HCT116 (cell line): ENCODE measurements at regions not wholly inside any gene's neighbourhood (a gene's known extent, or its start where the extent isn't known, plus 50 kb on each side); places are given as distances from the start of the nearest gene placed in this dataset.

ENCODE experiments used
- ATAC-seq: fragments of 200-7000 bp; cut with Tn5 transposase; 2 replicates; pipeline ENCODE4 v1.9.1; 2020; ENCODE audit warnings: mild to moderate bottlenecking, moderate library complexity
- BruUV-seq: library from RNA; stranded (reverse); fragments of 400-500 nt; replicated peaks from 2 replicates; lab custom pipeline; 2021; lab: Mats Ljungman, UMichigan
- CTCF ChIA-PET: fragments of 300-600 bp; sonication (Branson Sonifier 250); formaldehyde crosslinking; loops from one replicate; lab custom pipeline; 2021; ENCODE audit warnings: antibody characterized with exemption; lab: Charles Lee
- POLR2A ChIA-PET: fragments of 300-600, 350-600 bp; sonication (Branson Sonifier 250); formaldehyde crosslinking; loops from one replicate; lab custom pipeline; 2021; ENCODE audit warnings: antibody characterized with exemption; lab: Charles Lee
- RAD21 ChIA-PET, 2 experiments: fragments of 300-600 bp; sonication (Branson Sonifier 250); formaldehyde crosslinking; loops; one replicate each; lab custom pipeline; 2023; ENCODE audit warnings: low total read pairs in 2 of 2; ENCODE audit not compliant: uncharacterized antibody in 2 of 2, unreplicated experiment in 2 of 2, low non-redundant PET in 1 of 2; lab: Charles Lee
- DNase-seq: peaks from one replicate; pipeline ENCODE4 v3.0.0-alpha.2; 2010; ENCODE audit warnings: low read depth, low spot score
- H2AFZ ChIP-seq: fragments of 200-600 bp; shearing (Covaris generic), sonication (generic); 2 replicates; pipeline ENCODE4 v1.6.1; 2017; ENCODE audit warnings: low read depth, mixed run types, mixed read lengths, antibody characterized with exemption, low read length; ENCODE audit not compliant: poor library complexity, severe bottlenecking
- H3K27ac ChIP-seq: 2 replicates; pipeline ENCODE4 v1.5.1; 2012; ENCODE audit warnings: low read depth, low read length
- H3K27me3 ChIP-seq: fragments of 200-600 bp; sonication (generic); 2 replicates; pipeline ENCODE4 v1.6.1; 2016; ENCODE audit warnings: mixed run types, low read length, mixed read lengths; ENCODE audit not compliant: insufficient read depth
- H3K36me3 ChIP-seq, 2 experiments: fragments of 200-500 bp in 1 of 2; fragments of 200-600 bp in 1 of 2; sonication (Bioruptor generic) in 1 of 2; sonication (generic) in 1 of 2; 2 replicates each; pipeline versions ENCODE4 v1.5.1 to v1.6.1; 2014 to 2016; ENCODE audit warnings: low read length in 2 of 2, inconsistent platforms in 1 of 2, mixed read lengths in 1 of 2, mixed run types in 1 of 2; ENCODE audit not compliant: insufficient read depth in 2 of 2, control insufficient read depth in 1 of 2
- H3K4me1 ChIP-seq, 2 experiments: fragments of 200-600 bp in 1 of 2; sonication (generic) in 1 of 2; 2 replicates each; pipeline versions ENCODE4 v1.5.1 to v1.6.1; 2012 to 2017; ENCODE audit warnings: low read length in 2 of 2, inconsistent platforms in 1 of 2, mild to moderate bottlenecking in 1 of 2, mixed read lengths in 1 of 2, mixed run types in 1 of 2, moderate library complexity in 1 of 2; ENCODE audit not compliant: insufficient read depth in 2 of 2, control insufficient read depth in 1 of 2
- H3K4me2 ChIP-seq: fragments of 200-600 bp; sonication (generic); 2 replicates; pipeline ENCODE4 v1.6.1; 2017; ENCODE audit warnings: mixed run types, low read length, mixed read lengths
- H3K4me3 ChIP-seq, 2 experiments: fragments of 200-600 bp in 1 of 2; sonication (generic) in 1 of 2; replicated peaks in 1 of 2; 2 replicates each; pipeline ENCODE4 v1.5.1; 2011 to 2016; ENCODE audit warnings: low read length in 2 of 2, control low read depth in 1 of 2, low read depth in 1 of 2, mild to moderate bottlenecking in 1 of 2, mixed read lengths in 1 of 2, mixed run types in 1 of 2
- H3K79me2 ChIP-seq: fragments of 200-600 bp; sonication (generic); 2 replicates; pipeline ENCODE4 v1.6.1; 2017; ENCODE audit warnings: mild to moderate bottlenecking, mixed run types, low read length, moderate library complexity, mixed read lengths; ENCODE audit not compliant: insufficient read depth
- H3K9ac ChIP-seq: fragments of 200-600 bp; sonication (generic); 2 replicates; pipeline ENCODE4 v1.6.1; 2016; ENCODE audit warnings: low read length, mixed read lengths
- H3K9me2 ChIP-seq: fragments of 200-600 bp; sonication (generic), shearing (Covaris generic); 2 replicates; pipeline ENCODE4 v1.6.1; 2017; ENCODE audit warnings: mixed run types, mild to moderate bottlenecking, moderate library complexity; ENCODE audit not compliant: insufficient read depth
- H3K9me3 ChIP-seq, 2 experiments: fragments of 200-500 bp in 1 of 2; fragments of 200-600 bp in 1 of 2; sonication (Bioruptor generic) in 1 of 2; sonication (generic) in 1 of 2; 2 replicates each; pipeline ENCODE4 v1.6.1; 2014 to 2017; ENCODE audit warnings: low read length in 2 of 2, mixed read lengths in 2 of 2, inconsistent platforms in 1 of 2, low read depth in 1 of 2, mild to moderate bottlenecking in 1 of 2, mixed run types in 1 of 2, moderate library complexity in 1 of 2; ENCODE audit not compliant: control insufficient read depth in 1 of 2, insufficient read depth in 1 of 2
- H4K20me1 ChIP-seq: fragments of 200-600 bp; sonication (generic), shearing (Covaris generic); 2 replicates; pipeline ENCODE4 v1.6.1; 2017; ENCODE audit warnings: mixed run types, mild to moderate bottlenecking, moderate library complexity; ENCODE audit not compliant: insufficient read depth
- CBX3 ChIP-seq: IDR thresholded peaks from 2 replicates; pipeline ENCODE4 v1.6.1; 2012; ENCODE audit warnings: low read depth
- EGR1 ChIP-seq: IDR thresholded peaks from 2 replicates; pipeline ENCODE4 v1.6.1; 2012; ENCODE audit warnings: low read depth
- ELF1 ChIP-seq: IDR thresholded peaks from 2 replicates; pipeline ENCODE4 v1.6.1; 2012; ENCODE audit warnings: low read depth, borderline replicate concordance
- EZH2 ChIP-seq: fragments of 200-600 bp; sonication (generic); IDR thresholded peaks from 2 replicates; pipeline ENCODE4 v1.6.1; 2017; ENCODE audit warnings: antibody characterized with exemption, mixed run types
- FOSL1 ChIP-seq: IDR thresholded peaks from 2 replicates; pipeline ENCODE4 v1.6.1; 2012; ENCODE audit warnings: low read depth
- JUND ChIP-seq: IDR thresholded peaks from 2 replicates; pipeline ENCODE4 v1.6.1; 2012
- POLR2AphosphoS5 ChIP-seq: IDR thresholded peaks from 2 replicates; pipeline ENCODE4 v1.6.1; 2011; ENCODE audit warnings: mild to moderate bottlenecking, low read depth, low read length, moderate library complexity
- SIN3A ChIP-seq: IDR thresholded peaks from 2 replicates; pipeline ENCODE4 v1.6.1; 2012; ENCODE audit warnings: low read depth
- SP1 ChIP-seq: IDR thresholded peaks from 2 replicates; pipeline ENCODE4 v1.6.1; 2012; ENCODE audit warnings: low read depth
- SRF ChIP-seq: IDR thresholded peaks from 2 replicates; pipeline ENCODE4 v1.6.1; 2012; ENCODE audit warnings: low read depth
- YY1 ChIP-seq: IDR thresholded peaks from 2 replicates; pipeline ENCODE4 v1.6.1; 2011; ENCODE audit warnings: low read length, low read depth, moderate library complexity, mild to moderate bottlenecking; ENCODE audit not compliant: insufficient replicate concordance; ENCODE audit errors: extremely low read depth
- ZFX ChIP-seq: fragments of 450-650 bp; IDR thresholded peaks from 2 replicates; pipeline ENCODE4 v1.6.1; 2017
- ZNF274 ChIP-seq: fragments of 200-500 bp; sonication (Bioruptor generic); IDR thresholded peaks from 2 replicates; pipeline ENCODE4 v1.6.1; 2014; ENCODE audit warnings: mild to moderate bottlenecking, low read depth, low read length, inconsistent platforms
- intact Hi-C: fragments of 100-400 bp; cut with micrococcal nuclease; formaldehyde crosslinking; loops from 2 replicates; pipeline ENCODE4 v1.10.0; 2022
- TF ChIP-seq, protein P1 (sequence below), 3 experiments: fragments of 200-600 bp in 1 of 3; sonication (generic) in 1 of 3; IDR thresholded peaks in 2 of 3; conservative IDR thresholded peaks in 1 of 3; 2 replicates each; pipeline ENCODE4 v1.5.1; 2012 to 2017; ENCODE audit warnings: low read depth in 2 of 3, low read length in 2 of 3, antibody characterized with exemption in 1 of 3, borderline replicate concordance in 1 of 3, control low read depth in 1 of 3, mild to moderate bottlenecking in 1 of 3, mixed read lengths in 1 of 3, mixed run types in 1 of 3, moderate library complexity in 1 of 3; ENCODE audit not compliant: insufficient read depth in 1 of 3
- TF ChIP-seq, protein P2 (sequence below): IDR thresholded peaks from 2 replicates; pipeline ENCODE4 v1.6.1; 2012
- TF ChIP-seq, protein P3 (sequence below): IDR thresholded peaks from 2 replicates; pipeline ENCODE4 v1.6.1; 2011; ENCODE audit warnings: mild to moderate bottlenecking, low read length, moderate library complexity; ENCODE audit not compliant: insufficient replicate concordance; ENCODE audit errors: extremely low read depth
- TF ChIP-seq, protein P4 (sequence below): IDR thresholded peaks from 2 replicates; pipeline ENCODE4 v1.6.1; 2012; ENCODE audit warnings: low read depth

DNA sequence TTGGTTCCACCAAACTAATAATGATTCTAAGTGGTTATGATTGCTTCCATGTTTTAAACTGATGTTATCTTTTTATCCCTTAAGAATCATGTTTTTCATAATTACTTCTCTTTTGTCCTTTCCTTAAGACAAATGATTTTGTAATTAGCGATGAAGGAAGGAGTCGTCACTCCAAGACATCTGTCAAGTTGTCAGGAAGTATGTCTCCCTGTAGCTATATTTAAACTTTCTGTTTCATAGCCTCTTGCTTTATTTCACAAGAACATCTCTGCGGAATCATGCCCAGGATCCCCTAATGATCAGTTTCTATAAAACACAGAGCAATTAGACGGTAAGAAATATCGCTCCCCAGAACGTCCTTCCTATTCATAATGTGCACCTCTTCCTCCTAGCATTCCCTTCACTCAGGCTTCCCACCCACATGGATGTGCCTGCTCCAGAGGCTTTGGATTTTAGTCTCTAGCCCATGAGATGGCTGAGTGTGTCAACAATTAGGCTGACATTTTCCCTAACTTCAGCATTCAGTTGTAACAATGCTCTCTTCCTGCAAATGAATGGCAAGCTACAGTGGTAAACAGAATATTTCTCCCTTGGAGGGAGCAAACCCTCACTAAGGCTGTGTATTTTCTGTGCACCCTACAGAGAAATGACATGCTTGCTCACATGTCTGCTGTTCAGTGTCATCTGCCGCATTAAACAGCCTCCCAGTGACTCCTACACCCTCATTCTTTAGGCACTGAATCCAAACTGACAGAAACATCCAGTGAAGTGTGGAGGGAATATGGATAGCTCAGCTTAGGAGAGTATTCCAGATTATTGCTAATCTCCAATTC lies 879.6 kb upstream of the CELF4 start:
- RAD21 ChIA-PET = no interaction called here
- H3K4me1 ChIP-seq = no peaks in the 10 kb centered on the region
- H3K9ac ChIP-seq = no peak overlapping the region
- H3K9me2 ChIP-seq = no peaks in the 10 kb centered on the region
- TF ChIP-seq, protein P1, sequence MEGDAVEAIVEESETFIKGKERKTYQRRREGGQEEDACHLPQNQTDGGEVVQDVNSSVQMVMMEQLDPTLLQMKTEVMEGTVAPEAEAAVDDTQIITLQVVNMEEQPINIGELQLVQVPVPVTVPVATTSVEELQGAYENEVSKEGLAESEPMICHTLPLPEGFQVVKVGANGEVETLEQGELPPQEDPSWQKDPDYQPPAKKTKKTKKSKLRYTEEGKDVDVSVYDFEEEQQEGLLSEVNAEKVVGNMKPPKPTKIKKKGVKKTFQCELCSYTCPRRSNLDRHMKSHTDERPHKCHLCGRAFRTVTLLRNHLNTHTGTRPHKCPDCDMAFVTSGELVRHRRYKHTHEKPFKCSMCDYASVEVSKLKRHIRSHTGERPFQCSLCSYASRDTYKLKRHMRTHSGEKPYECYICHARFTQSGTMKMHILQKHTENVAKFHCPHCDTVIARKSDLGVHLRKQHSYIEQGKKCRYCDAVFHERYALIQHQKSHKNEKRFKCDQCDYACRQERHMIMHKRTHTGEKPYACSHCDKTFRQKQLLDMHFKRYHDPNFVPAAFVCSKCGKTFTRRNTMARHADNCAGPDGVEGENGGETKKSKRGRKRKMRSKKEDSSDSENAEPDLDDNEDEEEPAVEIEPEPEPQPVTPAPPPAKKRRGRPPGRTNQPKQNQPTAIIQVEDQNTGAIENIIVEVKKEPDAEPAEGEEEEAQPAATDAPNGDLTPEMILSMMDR (IDR thresholded peaks at IDR 0.05 in 2 of 3, conservative IDR thresholded peaks at IDR 0.05 in 1 of 3; ENCODE audit: borderline replicate concordance in 1 of 3, insufficient read depth in 1 of 3, low read depth in 2 of 3, low read length in 2 of 3) = no peak
- no peak for TF ChIP-seq SP1
- no peak for TF ChIP-seq CBX3
- TF ChIP-seq YY1 = no peak
- TF ChIP-seq ELF1 = no peak
- no peak for TF ChIP-seq ZFX
- no peak for TF ChIP-seq ZNF274
- TF ChIP-seq, protein P2, sequence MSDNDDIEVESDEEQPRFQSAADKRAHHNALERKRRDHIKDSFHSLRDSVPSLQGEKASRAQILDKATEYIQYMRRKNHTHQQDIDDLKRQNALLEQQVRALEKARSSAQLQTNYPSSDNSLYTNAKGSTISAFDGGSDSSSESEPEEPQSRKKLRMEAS = no peak
- TF ChIP-seq SIN3A = no peak
- no peak for TF ChIP-seq EGR1
- no peak for TF ChIP-seq FOSL1
- TF ChIP-seq SRF = no peak
- TF ChIP-seq, protein P3, sequence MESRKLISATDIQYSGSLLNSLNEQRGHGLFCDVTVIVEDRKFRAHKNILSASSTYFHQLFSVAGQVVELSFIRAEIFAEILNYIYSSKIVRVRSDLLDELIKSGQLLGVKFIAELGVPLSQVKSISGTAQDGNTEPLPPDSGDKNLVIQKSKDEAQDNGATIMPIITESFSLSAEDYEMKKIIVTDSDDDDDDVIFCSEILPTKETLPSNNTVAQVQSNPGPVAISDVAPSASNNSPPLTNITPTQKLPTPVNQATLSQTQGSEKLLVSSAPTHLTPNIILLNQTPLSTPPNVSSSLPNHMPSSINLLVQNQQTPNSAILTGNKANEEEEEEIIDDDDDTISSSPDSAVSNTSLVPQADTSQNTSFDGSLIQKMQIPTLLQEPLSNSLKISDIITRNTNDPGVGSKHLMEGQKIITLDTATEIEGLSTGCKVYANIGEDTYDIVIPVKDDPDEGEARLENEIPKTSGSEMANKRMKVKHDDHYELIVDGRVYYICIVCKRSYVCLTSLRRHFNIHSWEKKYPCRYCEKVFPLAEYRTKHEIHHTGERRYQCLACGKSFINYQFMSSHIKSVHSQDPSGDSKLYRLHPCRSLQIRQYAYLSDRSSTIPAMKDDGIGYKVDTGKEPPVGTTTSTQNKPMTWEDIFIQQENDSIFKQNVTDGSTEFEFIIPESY = no peak
- no peak for TF ChIP-seq JUND
- TF ChIP-seq, protein P4, sequence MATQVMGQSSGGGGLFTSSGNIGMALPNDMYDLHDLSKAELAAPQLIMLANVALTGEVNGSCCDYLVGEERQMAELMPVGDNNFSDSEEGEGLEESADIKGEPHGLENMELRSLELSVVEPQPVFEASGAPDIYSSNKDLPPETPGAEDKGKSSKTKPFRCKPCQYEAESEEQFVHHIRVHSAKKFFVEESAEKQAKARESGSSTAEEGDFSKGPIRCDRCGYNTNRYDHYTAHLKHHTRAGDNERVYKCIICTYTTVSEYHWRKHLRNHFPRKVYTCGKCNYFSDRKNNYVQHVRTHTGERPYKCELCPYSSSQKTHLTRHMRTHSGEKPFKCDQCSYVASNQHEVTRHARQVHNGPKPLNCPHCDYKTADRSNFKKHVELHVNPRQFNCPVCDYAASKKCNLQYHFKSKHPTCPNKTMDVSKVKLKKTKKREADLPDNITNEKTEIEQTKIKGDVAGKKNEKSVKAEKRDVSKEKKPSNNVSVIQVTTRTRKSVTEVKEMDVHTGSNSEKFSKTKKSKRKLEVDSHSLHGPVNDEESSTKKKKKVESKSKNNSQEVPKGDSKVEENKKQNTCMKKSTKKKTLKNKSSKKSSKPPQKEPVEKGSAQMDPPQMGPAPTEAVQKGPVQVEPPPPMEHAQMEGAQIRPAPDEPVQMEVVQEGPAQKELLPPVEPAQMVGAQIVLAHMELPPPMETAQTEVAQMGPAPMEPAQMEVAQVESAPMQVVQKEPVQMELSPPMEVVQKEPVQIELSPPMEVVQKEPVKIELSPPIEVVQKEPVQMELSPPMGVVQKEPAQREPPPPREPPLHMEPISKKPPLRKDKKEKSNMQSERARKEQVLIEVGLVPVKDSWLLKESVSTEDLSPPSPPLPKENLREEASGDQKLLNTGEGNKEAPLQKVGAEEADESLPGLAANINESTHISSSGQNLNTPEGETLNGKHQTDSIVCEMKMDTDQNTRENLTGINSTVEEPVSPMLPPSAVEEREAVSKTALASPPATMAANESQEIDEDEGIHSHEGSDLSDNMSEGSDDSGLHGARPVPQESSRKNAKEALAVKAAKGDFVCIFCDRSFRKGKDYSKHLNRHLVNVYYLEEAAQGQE = no peak
- TF ChIP-seq EZH2 = no peak
- no peak for TF ChIP-seq POLR2AphosphoS5
- TF ChIP-seq, all 23 proteins: peak for 0
- ChIA-PET CTCF (no interaction called here), POLR2A (no interaction called here)
- no peak for ATAC-seq
- Histone ChIP-seq H3K4me3 (no peak overlapping the region), H3K27ac (no peak overlapping the region), H3K4me2 (no peak overlapping the region), H2AFZ (no peak overlapping the region), H3K9me3 (peaks cover 12 to 15% of the 10 kb centered on the region in 2 experiments; a peak in 2 of 4 replicates), H3K79me2 (no peaks in the 10 kb centered on the region), H3K27me3 (no peaks in the 10 kb centered on the region), H3K36me3 (no peaks in the 10 kb centered on the region), H4K20me1 (no peaks in the 10 kb centered on the region)
- DNase-seq = no peak
- no TSS peak for BruUV-seq
- intact Hi-C loops = no loop called here
